Brain microvascular endothelial cell (primary cell): ENCODE measurements at regions not wholly inside any gene's neighbourhood (a gene's known extent, or its start where the extent isn't known, plus 50 kb on each side); places are given as distances from the start of the nearest gene placed in this dataset.

Experiments used
- DNase-seq: peaks from one replicate; pipeline ENCODE4 v3.0.0-alpha.2; 2020
- H3K27ac ChIP-seq: fragments of 250-450 bp; sonication (Bioruptor Pico); 2 replicates; pipeline ENCODE4 v1.5.1; 2020; ENCODE audit warnings: mild to moderate bottlenecking, moderate library complexity
- H3K27me3 ChIP-seq: fragments of 250-450 bp; sonication (Bioruptor Pico); replicated peaks from 2 replicates; pipeline ENCODE4 v1.5.1; 2020; ENCODE audit warnings: mild to moderate bottlenecking
- H3K36me3 ChIP-seq: fragments of 250-450 bp; sonication (Bioruptor Pico); replicated peaks from 2 replicates; pipeline ENCODE4 v1.5.1; 2020; ENCODE audit warnings: mild to moderate bottlenecking
- H3K4me3 ChIP-seq: 2 replicates; pipeline ENCODE4 v1.5.1; 2011; ENCODE audit warnings: low read depth, mild to moderate bottlenecking, control low read depth, low read length, moderate library complexity
- CTCF ChIP-seq: IDR thresholded peaks from 2 replicates; pipeline ENCODE4 v1.5.1; 2011; ENCODE audit warnings: low read depth, mild to moderate bottlenecking, moderate library complexity, low read length, control low read depth, inconsistent platforms; ENCODE audit errors: missing control alignments
- in situ Hi-C: cut with HindIII; loops from 2 replicates; pipeline ENCODE4 v1.10.0; 2017; ENCODE audit warnings: low sequenced_read_pairs, low pct_ligation_motif_present

- no peak for TF ChIP-seq CTCF
- Histone ChIP-seq H3K27me3 (no peaks in the 10 kb centered on the region), H3K36me3 (no peaks in the 10 kb centered on the region), H3K4me3 (no peak overlapping the region), H3K27ac (no peak overlapping the region)
- in situ Hi-C loops = no loop called here
- no peak for DNase-seq
Measured at GRCh38 chr9:27925815-27926214, 352.5 kb upstream of the C9orf72 start.

- no peaks in the 10 kb centered on the region for H3K36me3 ChIP-seq
- no peak overlapping the region for H3K27ac ChIP-seq
- TF ChIP-seq CTCF = no peak
- in situ Hi-C loops = no loop called here
- no peak for DNase-seq
- H3K27me3 ChIP-seq = no peaks in the 10 kb centered on the region
- no peak overlapping the region for H3K4me3 ChIP-seq
Measured at GRCh38 chr9:27929841-27930240, 356.6 kb upstream of the C9orf72 start.

GRCh38 chr9:27933210-27934025 is 360.1 kb upstream of the C9orf72 start:
- DNase-seq = no peak
- Histone ChIP-seq H3K4me3 (no peak overlapping the region), H3K27ac (no peak overlapping the region), H3K36me3 (no peaks in the 10 kb centered on the region), H3K27me3 (no peaks in the 10 kb centered on the region)
- no peak for TF ChIP-seq CTCF
- in situ Hi-C loops = no loop called here

- no peaks in the 10 kb centered on the region for H3K36me3 ChIP-seq
- no peak overlapping the region for H3K27ac ChIP-seq
- no peaks in the 10 kb centered on the region for H3K27me3 ChIP-seq
- H3K4me3 ChIP-seq = no peak overlapping the region
- in situ Hi-C loops = no loop called here
- no peak for TF ChIP-seq CTCF
- no peak for DNase-seq
Measured at GRCh38 chr9:27934471-27934870, 361.2 kb upstream of the C9orf72 start.

GRCh38 chr9:27939186-27939585 is 365.9 kb upstream of the C9orf72 start:
- H3K4me3 ChIP-seq = no peak overlapping the region
- H3K27me3 ChIP-seq = no peaks in the 10 kb centered on the region
- in situ Hi-C loops = no loop called here
- no peak for TF ChIP-seq CTCF
- no peak overlapping the region for H3K27ac ChIP-seq
- DNase-seq = no peak
- H3K36me3 ChIP-seq = no peaks in the 10 kb centered on the region

GRCh38 chr9:27940535-27940934 is 367.3 kb upstream of the C9orf72 start:
- no peak overlapping the region for H3K27ac ChIP-seq
- no peaks in the 10 kb centered on the region for H3K36me3 ChIP-seq
- H3K27me3 ChIP-seq = no peaks in the 10 kb centered on the region
- no peak for TF ChIP-seq CTCF
- in situ Hi-C loops = no loop called here
- no peak for DNase-seq
- H3K4me3 ChIP-seq = no peak overlapping the region
